NCI-H2029 (cell line): ENCODE measurements at regions not wholly inside any gene's neighbourhood (a gene's known extent, or its start where the extent isn't known, plus 50 kb on each side); places are given as distances from the start of the nearest gene placed in this dataset.
"Not testable (repeated sequence)": the region's sequence is repeated elsewhere in the genome, so short reads cannot be mapped to it uniquely, and the experiment has no call there.

Experiments
- DNase-seq: peaks from one replicate; lab custom pipeline; 2025; lab: John Stamatoyannopoulos, UW

- no peak for DNase-seq
Measured at GRCh38 chr18:39604836-39605235, 2039.2 kb upstream of the CELF4 start.

- DNase-seq, result no peak
Measured at GRCh38 chr18:39602131-39602530, 2036.5 kb upstream of the CELF4 start.

GRCh38 chr18:39600894-39601293, 2035.3 kb upstream of the CELF4 start:
- no peak for DNase-seq

GRCh38 chr18:39599251-39599650, 2033.7 kb upstream of the CELF4 start:
- no peak for DNase-seq

- no peak for DNase-seq
Measured at GRCh38 chr18:39596891-39597290, 2031.3 kb upstream of the CELF4 start.

- no peak for DNase-seq
Measured at GRCh38 chr18:39596221-39596620, 2030.6 kb upstream of the CELF4 start.

- no peak for DNase-seq
Measured at GRCh38 chr18:39594206-39594605, 2028.6 kb upstream of the CELF4 start.

GRCh38 chr18:39591649-39592048, 2026.1 kb upstream of the CELF4 start:
- DNase-seq, result no peak

GRCh38 chr18:39589496-39589895, 2023.9 kb upstream of the CELF4 start:
- no peak for DNase-seq

GRCh38 chr18:39587586-39587985, 2022.0 kb upstream of the CELF4 start:
- no peak for DNase-seq

- DNase-seq, result no peak
Measured at GRCh38 chr18:39586741-39587140, 2021.1 kb upstream of the CELF4 start.

- DNase-seq, result no peak
Measured at GRCh38 chr18:39574897-39575296, 2009.3 kb upstream of the CELF4 start.

- DNase-seq, result no peak
Measured at GRCh38 chr18:39571511-39571910, 2005.9 kb upstream of the CELF4 start.

GRCh38 chr18:39565551-39566230, 2000.1 kb upstream of the CELF4 start:
- DNase-seq, result not testable (repeated sequence)

GRCh38 chr18:39564716-39565115, 1999.1 kb upstream of the CELF4 start:
- DNase-seq, result peak; percentile 33

GRCh38 chr18:39561126-39561525, 1995.5 kb upstream of the CELF4 start:
- no peak for DNase-seq

GRCh38 chr18:39558658-39559057, 1993.1 kb upstream of the CELF4 start:
- no peak for DNase-seq

- no peak for DNase-seq
Measured at GRCh38 chr18:39555496-39555895, 1989.9 kb upstream of the CELF4 start.

- no peak for DNase-seq
Measured at GRCh38 chr18:39550701-39551100, 1985.1 kb upstream of the CELF4 start.

- DNase-seq, result no peak
Measured at GRCh38 chr18:39549144-39549543, 1983.5 kb upstream of the CELF4 start.

- no peak for DNase-seq
Measured at GRCh38 chr18:39531659-39532058, 1966.1 kb upstream of the CELF4 start.

- no peak for DNase-seq
Measured at GRCh38 chr18:39529358-39529757, 1963.8 kb upstream of the CELF4 start.

GRCh38 chr18:39527465-39527864, 1961.9 kb upstream of the CELF4 start:
- no peak for DNase-seq

- no peak for DNase-seq
Measured at GRCh38 chr18:39524370-39524769, 1958.8 kb upstream of the CELF4 start.
